ENCODE measurements at regions not wholly inside any gene's neighbourhood (a gene's known extent, or its start where the extent isn't known, plus 50 kb on each side); places are given as distances from the start of the nearest gene placed in this dataset.
A peak's percentile ranks its signal among the peaks of the same experiment; 100 is the strongest.
"Not testable (repeated sequence)": the region's sequence is repeated elsewhere in the genome, so short reads cannot be mapped to it uniquely, and the experiment has no call there.

DNA sequence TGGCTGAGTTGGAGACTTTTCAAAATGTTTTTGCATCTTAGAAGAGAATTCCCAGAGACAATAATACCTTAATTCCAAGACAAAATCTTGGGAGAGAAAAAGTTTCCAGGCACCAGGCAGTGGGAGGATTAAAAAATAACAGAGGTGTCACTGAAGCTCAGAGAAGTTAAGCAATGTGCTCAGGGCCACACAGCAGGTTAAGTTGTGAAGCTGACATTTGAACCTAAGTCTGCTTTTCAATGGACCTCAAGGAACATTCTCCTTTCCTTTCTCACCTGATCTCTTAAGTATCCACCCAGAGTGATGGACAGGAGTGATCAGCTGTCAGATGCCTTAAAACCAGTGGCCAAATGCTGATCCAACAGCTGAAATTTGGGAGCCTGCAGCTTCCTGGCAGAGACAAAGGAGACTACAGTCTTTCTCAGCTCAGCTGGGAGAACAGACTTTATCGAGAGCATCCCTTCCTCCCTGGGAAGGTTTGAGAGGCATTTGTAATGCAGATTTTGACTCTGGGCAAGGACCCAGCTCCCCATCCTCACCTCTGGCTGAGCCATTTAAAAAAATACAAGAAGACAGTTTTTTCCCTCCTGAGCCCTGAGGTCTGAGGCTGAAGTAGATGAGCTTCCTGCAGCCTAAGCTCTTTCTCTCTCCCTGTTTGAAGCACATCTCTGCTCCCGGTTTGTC is 174.9 kb upstream of the RPH3A start:
- DNase-seq, result no peak

DNA sequence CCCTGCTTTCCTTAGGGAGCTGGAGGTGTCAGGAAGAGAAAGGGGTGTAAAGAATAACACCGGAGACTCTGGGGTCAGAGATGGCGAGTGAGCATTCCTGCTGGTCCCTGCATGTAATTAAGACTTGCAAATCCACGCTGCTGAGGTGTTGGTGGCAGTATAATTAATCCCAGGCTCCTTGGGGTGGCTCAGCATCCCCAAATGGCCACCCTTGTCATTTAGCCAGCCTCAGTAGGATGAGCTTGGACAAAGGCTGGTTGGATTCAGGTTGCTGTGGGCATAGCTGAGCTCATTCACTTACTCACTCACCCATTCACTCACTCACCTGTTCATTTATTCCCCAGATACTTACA is 174.4 kb upstream of the RPH3A start:
- no peak for DNase-seq

DNA sequence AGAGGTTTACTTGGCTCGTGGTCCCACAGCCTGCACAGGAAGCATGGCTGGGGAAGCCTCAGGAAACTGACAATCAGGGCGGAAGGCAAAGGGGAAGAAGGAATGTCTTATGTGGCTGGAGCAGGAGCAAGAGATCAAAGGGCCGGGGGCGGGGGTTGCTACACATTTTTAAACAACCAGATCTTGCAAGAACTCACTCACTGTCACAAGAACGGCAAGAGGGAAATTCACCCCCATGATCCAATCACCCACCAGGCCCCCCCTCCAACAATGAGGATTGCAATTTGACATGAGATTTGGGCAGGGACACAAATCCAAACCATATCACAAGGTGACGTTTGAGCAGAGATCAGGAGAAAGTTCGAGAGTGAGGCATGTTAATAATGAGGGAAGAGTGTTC is 163.7 kb upstream of the RPH3A start:
- DNase-seq, result no peak

DNA sequence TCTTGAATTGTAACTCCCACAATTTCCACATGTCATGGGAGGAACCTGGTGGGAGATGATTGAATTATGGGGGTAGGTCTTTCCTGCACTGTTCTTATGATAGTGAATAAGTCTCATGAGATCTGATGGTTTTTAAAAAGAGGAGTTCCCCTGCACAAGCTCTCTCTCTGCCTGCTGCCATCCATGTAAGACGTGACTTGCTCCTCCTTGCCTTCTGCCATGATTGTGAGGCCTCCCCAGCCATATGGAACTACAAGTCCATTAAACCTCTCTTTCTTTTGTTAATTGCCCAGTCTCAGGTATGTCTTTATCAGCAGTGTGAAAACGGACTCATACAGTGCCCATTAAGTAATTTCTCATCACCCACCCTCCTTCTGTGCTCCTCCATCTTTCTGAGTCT is 159.6 kb upstream of the RPH3A start:
- DNase-seq, result not testable (repeated sequence)

DNA sequence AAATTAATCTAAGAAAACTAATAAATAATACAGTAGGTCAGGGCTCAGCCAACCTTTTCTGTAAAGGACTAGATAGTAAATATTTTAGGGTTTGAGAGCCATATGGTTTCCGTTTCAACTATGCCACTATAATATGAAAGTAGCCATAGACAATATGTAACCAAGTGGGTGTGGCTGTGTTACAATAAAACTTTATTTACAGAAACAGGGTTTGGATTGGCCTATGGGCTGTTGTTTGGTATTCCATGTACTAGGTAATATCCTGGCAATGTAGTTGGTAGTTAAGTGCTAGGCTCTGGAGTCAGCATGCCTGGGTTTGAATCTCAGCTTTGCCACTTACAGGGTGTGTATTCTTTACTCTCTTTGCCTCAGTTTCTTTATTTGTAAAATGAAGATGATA is 156.5 kb upstream of the RPH3A start:
- DNase-seq, result no peak

DNA sequence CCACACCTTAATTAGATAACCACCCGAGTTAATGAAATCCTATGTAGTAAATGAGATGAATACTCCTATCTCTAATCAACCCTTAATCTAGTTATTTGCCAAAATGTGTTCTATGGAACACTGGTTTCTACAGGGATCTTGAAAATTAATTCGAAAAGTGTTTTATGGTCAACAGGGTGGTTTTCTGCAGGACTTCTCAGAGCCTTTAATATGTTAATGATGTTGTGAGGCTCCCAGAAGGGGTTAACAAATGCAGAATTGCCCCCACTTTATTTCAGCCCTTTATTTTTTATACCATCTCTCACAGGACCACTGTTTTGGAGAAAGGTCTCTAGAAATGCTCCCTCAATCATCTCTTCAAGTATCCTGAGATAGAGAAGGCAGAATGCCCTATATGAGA is 153.1 kb upstream of the RPH3A start:
- no peak for DNase-seq

DNA sequence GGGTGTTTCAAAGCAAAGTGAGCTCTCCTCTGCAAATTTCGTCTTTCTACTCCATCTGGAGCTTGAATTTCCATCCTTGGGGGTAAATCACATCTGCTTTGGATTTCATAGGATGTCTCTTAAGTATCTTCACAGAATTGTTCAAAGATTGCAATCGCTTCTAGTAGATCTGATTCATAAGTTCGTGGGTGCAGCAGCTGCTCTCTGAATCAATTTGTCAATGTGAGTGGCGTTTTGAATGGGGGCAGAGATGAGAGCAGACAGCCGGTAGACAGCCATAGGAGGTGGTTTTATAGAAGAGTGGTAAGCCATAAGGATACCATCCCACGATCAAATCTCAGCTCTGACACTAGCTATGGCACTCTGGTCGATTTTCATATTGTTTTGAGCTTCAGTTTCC is 146.0 kb upstream of the RPH3A start:
- DNase-seq, result no peak

DNA sequence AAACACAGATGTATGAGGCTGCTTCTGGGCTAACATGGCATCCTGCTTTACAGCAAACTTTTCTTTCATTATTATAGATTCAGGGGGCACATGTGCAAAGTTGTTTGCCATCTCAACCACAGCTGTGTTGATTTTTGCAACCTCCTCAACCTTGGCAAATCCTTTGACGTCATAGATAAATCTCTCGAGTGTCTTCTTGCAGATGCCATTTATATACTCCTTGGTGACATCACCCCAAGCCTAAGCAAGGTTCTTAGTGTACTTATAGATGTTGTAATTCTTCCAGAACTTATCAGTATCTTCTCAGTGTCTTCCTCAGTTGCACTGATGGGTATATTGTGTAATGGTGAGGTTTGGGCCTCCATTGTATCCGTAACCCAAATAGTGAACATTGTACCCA is 135.4 kb upstream of the RPH3A start:
- DNase-seq, result no peak

DNA sequence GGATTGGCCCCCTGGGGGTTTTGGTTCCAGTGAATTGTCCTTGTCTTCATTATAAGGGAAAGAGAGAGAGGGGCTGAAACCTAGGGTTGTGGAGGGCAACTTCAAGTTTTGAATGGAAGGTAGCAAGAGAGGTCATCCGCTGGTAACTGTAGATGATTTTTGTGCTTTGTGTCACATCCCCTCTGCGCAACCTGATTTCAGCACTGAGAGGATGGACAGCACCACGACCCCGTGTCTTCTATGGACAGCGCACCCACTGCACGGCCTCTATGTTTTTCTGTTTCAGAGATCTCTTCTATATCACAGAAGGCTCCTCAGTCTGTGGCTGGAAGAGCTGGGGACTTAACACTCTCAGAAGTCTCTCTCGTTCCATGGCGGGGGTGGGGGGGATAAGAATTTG is 127.0 kb upstream of the RPH3A start:
- DNase-seq, result peak; percentile 17

DNA sequence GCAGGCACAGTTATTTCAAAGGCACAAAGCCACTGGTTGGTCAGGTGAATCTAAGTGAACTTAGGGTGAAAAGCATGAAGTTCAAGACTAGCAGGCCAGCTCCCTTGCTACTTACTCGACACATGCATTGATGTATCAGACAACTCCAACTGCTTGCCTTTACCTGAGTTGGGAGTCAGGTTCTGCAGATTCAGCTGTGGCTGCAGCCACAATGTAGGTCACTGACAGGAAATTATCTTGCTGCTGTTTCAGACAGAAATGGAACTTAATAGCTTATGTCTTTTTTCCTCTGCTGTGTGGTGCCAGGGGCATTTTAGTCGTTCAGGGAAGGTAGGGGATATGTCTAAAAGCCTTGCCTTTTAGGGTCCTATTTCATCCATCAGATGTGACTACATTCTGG is 125.6 kb upstream of the RPH3A start:
- DNase-seq, result no peak

DNA sequence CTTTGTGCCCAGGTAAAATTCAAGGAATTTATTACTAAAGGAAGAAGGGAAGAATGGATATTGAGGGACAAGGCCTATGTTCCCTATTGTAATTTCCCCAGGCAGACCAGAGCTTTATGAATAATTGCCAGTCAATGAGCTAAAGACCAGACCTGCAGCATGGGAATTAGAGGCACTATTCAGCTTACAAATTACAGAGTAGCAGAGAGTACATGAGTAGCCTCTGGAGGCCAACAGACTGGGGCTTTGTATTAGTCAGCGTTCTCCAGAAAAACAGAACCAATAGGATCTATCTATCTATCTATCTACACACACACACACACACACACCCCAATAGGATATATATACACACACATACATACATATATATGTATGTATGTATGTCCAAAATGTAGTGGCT is 120.0 kb upstream of the RPH3A start:
- DNase-seq, result no peak

DNA sequence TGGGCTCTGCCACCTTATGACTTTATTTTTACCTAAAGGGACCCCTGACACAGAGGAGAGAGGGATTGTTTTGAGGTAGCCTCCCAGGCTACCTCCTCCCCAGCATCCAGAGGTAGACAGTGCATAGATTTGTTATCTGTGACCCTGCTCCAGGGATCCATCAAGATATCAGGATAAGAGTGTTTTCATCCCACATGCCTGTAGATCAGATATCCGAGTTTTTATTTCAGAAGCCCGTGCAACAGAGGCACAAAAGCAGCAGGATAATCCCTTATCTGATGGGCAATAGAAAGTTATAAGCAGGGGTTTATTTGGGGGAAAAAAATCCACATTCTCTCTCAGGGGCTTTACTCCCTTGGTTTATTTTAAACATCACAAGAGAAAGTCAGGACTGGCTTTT is 117.0 kb upstream of the RPH3A start:
- DNase-seq, result no peak

DNA sequence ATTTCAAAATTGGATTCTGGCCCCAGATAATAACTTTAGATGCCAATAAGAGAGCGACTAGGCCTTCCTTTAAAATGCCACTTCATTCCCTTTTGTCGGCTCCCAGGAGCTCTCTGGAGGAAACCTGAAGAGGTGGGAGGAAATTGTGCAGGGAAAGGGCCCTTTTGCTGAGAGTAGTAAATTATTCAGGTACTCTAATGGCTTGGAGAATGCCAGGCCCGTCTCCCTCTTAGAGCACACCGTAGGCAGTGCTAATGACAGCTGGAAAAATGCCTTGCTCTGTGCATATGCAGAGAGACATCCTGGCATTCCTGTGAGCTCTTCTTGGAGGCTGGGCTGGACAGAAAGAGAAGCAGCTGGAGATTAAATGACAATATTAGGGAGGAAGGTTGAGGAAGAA is 115.0 kb upstream of the RPH3A start:
- no peak for DNase-seq

DNA sequence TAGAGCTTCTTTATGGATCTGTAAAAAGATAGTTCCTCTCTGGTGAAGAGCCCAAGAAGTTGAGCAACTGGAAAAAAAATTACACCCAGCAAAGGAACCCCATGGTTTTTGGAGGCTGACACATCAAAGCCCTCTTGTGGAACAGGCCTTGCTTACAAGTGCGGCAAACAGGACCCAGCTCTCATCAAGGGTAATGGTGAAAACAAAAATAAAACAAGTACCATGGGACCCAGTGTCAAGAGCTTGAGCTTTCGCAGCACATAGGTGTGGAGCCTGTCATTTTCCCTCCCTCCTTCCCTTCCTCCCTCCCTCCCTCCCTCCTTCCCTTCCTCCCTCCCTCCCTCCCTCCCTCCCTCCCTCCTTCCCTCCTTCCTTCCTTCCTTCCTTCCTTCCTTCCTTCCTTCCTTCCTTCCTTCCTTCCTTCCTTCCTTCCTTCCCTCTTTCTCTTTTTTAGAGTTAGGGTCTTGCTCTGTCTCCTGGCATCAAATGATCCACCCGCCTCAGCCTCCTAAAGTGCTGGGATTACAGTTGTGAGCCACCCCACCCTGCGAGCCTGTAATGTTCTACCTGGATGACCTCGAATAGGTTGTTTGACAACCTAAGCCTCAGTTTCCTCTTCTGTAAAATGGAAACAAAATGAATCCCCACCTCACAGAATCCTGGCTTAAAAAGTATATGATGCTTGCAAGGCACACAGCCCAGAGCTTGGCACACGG is 114.3 kb upstream of the RPH3A start:
- DNase-seq, result no peak

DNA sequence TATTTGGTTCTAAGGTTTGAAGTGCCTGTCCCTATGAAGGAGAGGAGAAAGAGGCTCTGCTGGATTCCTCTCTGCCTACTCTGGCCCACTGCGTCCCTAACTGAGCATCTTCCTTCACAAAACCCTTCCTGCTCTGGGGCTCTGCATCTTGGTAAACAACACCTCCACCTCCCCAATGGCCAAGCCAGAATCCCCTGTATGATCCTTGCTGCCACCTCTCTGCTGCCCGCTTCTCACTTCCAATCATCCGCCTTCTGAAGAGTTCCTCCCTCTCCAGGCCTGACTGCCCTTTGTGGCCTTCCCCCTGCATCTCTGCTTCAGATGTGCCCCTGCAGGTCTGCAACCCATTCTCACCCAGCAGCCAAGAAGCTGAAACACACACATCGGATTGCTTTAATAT is 110.6 kb upstream of the RPH3A start:
- DNase-seq, result no peak

DNA sequence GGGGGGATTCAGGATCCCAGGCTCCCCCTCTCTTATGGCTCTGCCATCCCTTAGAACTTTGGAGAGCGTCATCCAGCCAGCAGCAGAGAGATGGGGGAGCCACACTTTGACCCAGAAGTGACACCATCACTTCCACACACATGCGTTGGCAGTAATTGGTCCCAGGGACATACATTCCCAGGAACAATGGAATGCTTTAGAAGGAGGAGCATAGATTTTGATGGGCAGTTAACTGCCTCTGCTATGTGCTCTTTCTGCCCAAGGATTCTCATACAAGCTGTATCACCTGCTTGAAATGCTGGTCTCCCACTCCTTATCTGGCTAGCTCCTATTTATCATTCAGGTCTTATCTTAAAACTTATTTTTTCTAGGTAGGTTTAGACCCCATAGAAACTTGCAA is 109.0 kb upstream of the RPH3A start:
- no peak for DNase-seq

DNA sequence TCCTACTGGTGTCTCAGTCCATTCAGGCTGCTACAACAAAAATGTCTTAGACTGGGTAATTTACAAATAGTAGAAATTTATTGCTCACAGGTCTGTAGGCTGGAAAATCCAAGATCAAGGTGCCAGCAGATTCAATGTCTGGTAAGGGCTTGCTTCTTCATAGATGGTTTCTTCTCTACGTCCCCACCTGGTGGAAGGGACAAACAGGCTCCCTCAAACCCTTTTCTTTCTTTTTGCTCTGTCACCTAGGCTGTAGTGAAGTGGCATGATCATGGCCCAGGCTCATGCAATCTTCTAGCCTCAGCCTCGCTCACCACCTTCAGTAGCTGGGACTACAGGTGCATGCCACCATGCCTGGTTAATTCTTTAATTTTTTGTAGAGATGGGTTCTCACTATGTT is 106.8 kb upstream of the RPH3A start:
- no peak for DNase-seq

DNA sequence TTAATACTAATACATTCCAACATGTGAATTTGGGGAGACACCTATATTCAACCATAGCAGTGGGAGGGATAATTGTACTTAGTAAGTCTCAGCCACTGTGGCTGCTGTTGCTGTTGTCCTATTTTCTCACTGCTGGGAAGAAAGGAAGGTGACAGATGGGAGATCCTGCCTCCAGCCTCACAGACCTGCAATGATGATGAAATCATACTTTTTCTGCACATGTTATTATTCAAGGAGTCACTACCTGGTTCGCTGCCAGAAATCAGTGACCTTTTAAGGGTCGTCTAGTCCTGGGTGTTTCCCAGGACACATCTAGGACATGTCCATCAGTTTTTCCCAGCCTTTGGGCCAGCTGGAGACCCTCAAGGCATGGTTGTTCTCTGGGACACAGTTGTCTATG is 106.2 kb upstream of the RPH3A start:
- no peak for DNase-seq

DNA sequence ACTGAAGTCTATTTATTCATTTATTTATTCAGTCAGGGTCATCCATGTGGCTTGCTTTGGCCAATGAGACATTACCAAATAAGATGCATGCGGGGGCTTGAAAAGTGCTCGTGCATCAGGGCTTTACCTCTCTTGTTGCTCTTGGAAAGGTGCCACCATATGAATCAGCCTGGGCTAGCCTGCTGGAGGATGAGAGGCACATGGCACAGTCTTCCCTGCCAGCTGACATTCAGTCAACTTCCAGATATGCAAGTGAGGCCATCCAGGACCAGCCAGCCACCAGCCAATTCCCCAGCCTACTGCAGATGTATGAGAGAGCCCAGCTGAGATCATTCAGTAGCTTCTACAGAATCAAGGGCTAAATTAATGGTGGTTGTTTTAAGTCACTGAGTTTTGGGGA is 105.2 kb upstream of the RPH3A start:
- DNase-seq, result no peak

DNA sequence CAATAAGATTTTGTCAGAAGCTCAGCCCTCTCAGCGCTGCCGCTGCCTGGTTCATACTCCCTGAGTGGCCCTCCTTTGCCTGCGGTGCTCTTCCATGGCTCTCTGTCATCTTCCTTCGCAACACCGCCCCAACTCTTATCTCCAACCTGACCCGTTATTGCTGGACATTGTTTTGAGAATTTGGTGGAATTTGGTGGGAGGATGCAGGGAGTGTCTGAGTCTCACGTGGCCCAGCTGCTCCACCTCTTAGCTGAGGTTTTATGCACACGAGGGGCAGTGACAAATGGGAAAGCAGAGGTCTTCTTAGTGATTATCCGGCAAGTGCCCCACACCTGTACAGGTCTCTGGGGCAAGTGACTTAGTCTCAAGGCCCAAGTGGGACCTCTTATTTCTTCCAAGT is 97.5 kb upstream of the RPH3A start:
- no peak for DNase-seq

DNA sequence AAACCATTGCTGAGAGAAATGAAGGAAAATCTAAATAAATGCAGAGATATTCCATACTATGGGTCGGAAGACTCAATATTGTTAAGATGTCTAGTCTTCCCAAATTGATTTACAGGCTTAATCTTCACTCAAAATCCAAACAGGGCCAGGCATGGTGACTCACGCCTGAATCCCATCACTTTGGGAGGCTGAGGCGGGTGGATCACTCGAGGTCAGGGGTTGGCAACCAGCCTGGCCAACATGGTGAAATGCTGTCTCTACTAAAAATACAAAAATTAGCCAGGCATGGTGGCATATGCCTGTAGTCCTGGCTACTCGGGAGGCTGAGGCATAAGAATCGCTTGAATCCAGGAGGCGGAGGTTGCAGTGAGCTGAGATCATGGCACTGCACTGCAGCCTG is 94.1 kb upstream of the RPH3A start:
- DNase-seq, result not testable (repeated sequence)

DNA sequence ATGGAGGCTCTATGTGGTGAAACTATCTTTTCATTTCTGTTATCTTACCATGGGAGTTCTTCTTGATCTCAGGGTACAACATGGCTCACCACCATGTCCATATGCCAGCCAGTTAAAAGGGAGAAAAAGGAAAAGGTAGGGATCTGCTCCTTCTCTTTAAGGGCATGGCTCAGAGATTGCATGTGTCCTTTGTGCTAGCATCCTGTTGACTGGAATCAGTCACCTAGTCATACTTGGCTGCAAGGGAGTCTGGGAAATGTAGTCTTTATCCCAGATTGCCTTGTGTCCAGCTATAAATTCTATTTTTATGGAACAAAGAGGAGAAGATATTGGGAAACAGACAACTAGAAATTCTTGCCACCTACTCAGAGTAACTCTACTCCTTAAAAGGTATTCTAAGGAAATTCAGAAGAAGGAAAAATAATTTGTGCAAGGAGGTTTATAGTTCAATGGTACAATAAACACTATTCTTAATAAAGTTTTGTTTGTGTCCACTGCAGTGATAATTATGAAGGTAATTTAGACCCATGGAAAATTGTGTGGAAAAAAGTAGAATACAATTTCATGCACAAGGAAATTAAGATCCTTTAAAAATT is 86.4 kb upstream of the RPH3A start:
- no peak for DNase-seq

DNA sequence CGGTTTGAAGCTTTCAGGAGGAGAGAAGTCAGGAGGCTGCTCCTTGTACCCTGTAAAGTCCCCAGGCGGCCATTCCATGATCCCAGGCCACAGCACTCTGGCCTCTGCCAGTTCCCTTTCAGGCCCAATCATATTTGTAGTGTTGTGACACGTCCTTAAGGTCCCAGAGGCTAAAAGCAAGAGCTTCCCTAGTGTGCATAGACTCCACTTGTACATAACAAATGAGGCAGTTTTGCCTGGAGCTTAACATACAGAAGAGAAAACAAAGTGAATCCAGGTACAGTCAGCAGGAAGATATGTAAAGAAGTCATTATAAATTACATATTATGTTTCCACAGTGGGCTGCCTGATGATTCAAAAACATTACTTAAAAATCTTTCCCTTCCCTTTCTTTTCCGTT is 81.1 kb upstream of the RPH3A start:
- DNase-seq, result no peak

DNA sequence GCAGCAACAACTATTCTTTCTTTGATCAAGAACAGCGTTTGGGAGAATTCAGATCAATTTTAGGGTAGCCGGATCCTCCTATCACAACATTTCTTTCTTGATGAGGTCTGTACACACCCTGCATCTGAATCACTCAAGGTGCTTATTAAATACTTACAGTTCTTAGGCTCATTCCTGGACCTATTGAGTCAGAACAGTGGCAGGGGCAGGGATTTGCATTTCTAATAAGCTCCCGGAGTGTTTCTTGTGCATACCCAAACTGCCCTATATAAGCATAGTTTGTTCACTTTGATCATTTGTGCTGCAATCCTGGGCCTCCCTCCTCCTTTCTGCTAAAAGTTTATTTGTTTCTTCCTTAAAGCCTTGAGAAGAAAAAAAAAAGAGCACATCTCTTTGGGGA is 80.5 kb upstream of the RPH3A start:
- DNase-seq, result no peak
